Testis (tissue), 2 donors: ENCODE measurements at regions not wholly inside any gene's neighbourhood (a gene's known extent, or its start where the extent isn't known, plus 50 kb on each side); places are given as distances from the start of the nearest gene placed in this dataset.

Experiments
- POLR2A ChIP-seq: fragments of 450-650 bp; IDR thresholded peaks from one replicate; pipeline ENCODE4 v1.6.1; 2017; ENCODE audit warnings: antibody characterized with exemption, mild to moderate bottlenecking, moderate library complexity
- TF ChIP-seq, protein P1 (sequence below), 3 experiments: fragments of 450-650 bp in 2 of 3; fragments of 200-600 bp in 1 of 3; sonication (generic) in 1 of 3; IDR thresholded peaks; one replicate each; pipeline ENCODE4 v1.5.1; 2016 to 2019; ENCODE audit warnings: antibody characterized with exemption in 3 of 3, mild to moderate bottlenecking in 2 of 3, moderate library complexity in 1 of 3

DNA sequence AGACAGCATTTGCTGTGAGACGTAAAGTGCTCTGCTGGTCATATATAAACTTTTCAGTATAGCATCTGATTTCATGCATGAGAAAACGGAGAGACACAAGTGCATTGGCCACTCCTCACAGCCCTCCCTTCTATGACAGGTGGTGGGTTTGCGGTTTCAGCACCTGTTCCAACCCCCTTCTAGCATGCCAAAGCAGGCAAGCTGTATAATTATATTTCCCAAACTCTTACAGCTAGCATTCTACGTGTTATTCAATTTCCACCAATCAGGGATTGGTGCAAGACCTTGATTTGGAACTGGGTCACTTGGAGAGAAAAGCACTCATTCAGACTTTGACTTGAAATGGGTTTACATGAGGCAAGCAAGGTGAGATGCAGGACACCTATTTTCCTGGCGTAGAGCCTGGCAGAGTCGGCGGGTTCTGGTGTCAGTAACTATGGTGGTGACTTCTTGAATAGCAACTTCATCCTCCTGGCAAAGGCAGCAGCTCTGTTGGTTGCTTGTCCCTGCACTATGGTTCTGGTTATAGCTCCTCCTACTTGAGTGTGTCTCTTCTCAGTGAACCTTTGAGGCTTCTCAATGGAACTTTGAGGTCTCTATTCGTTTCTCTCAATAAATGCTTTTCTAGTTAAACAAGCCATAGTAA lies 356.5 kb downstream of the TBL1XR1 start:
- no peak for TF ChIP-seq POLR2A
- TF ChIP-seq, protein P1, sequence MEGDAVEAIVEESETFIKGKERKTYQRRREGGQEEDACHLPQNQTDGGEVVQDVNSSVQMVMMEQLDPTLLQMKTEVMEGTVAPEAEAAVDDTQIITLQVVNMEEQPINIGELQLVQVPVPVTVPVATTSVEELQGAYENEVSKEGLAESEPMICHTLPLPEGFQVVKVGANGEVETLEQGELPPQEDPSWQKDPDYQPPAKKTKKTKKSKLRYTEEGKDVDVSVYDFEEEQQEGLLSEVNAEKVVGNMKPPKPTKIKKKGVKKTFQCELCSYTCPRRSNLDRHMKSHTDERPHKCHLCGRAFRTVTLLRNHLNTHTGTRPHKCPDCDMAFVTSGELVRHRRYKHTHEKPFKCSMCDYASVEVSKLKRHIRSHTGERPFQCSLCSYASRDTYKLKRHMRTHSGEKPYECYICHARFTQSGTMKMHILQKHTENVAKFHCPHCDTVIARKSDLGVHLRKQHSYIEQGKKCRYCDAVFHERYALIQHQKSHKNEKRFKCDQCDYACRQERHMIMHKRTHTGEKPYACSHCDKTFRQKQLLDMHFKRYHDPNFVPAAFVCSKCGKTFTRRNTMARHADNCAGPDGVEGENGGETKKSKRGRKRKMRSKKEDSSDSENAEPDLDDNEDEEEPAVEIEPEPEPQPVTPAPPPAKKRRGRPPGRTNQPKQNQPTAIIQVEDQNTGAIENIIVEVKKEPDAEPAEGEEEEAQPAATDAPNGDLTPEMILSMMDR (IDR thresholded peaks at IDR 0.05) = no peak
